ENCODE measurements at regions not wholly inside any gene's neighbourhood (a gene's known extent, or its start where the extent isn't known, plus 50 kb on each side); places are given as distances from the start of the nearest gene placed in this dataset.

DNA sequence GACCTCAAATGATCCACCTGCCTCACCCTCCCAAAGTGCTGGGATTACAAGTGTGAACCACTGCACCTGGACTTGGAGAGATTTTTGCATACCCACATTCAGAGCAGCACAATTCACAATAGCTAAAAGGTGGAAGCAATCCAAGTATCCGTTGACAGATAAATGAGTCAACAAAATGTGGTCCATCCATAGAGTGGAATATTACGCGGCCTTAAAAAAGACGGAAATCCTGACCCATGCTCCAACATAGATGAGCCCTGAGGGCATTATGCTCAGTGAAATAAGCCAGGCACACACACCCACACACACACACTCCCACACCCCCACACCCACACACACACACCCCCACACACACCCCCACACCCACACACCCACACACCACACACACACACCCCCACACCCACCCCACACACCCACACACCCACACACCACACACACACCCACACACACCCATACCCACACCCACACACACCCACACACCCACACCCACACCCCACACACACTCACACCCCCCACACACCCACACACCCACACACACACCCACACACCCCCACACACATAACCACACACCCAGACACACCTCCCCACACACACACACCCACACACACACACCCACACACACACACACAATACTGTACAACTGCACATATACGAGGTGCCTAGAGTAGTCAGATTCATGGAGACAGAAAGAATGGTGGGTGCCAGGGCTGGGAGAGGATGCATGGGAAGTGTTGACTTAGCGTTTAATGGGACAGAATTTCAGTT, 124.7 kb downstream of the FOXL1 start:
- CTCF ChIA-PET: no interaction called here
- Mint-ChIP-seq H3K27ac (no peak overlapping the region), H3K4me1 (no peaks in the 10 kb centered on the region), H3K36me3 (ENCODE audit: low read depth) (no peaks in the 10 kb centered on the region), H3K4me3 (no peak overlapping the region), H3K9me3 (no peaks in the 10 kb centered on the region), H3K27me3 (peaks cover 2% of the 10 kb centered on the region)
- DNase-seq (no peak), ATAC-seq (ENCODE audit: low read depth) (no peak)
- intact Hi-C loops (cut with micrococcal nuclease): no loop called here
- TF ChIP-seq, protein P1, sequence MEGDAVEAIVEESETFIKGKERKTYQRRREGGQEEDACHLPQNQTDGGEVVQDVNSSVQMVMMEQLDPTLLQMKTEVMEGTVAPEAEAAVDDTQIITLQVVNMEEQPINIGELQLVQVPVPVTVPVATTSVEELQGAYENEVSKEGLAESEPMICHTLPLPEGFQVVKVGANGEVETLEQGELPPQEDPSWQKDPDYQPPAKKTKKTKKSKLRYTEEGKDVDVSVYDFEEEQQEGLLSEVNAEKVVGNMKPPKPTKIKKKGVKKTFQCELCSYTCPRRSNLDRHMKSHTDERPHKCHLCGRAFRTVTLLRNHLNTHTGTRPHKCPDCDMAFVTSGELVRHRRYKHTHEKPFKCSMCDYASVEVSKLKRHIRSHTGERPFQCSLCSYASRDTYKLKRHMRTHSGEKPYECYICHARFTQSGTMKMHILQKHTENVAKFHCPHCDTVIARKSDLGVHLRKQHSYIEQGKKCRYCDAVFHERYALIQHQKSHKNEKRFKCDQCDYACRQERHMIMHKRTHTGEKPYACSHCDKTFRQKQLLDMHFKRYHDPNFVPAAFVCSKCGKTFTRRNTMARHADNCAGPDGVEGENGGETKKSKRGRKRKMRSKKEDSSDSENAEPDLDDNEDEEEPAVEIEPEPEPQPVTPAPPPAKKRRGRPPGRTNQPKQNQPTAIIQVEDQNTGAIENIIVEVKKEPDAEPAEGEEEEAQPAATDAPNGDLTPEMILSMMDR (IDR thresholded peaks at IDR 0.05): no peak
- POLR2A ChIA-PET: no interaction called here

DNA sequence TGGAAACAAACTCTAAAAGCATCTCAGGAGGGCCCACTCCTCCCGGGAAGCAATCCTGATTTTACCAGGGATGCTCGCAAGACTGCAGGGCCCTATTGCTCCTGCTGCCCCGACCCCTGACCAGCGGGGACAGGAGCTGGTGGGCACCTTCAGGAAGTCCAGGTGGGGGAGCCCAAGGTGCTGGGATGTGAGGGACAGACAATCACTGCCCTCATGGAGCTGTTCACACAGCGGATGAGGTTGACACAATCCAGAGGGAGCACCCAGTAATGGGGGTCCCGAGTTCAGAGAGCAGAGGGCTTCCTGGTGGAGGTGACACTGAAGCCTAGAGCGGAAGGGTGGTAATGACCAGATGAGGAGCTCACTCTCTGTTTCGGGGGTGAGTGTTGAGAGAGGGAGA, 126.2 kb downstream of the FOXL1 start:
- H3K9me3 Mint-ChIP-seq: no peaks in the 10 kb centered on the region
- intact Hi-C loops (cut with micrococcal nuclease): no loop called here
- no peak overlapping the region for H3K27ac Mint-ChIP-seq
- ChIA-PET CTCF (no interaction called here), POLR2A (no interaction called here)
- DNase-seq: no peak
- TF ChIP-seq, protein P1 (IDR thresholded peaks at IDR 0.05): no peak
- H3K4me1 Mint-ChIP-seq: no peaks in the 10 kb centered on the region
- H3K36me3 Mint-ChIP-seq (ENCODE audit: low read depth): no peaks in the 10 kb centered on the region
- no peak overlapping the region for H3K4me3 Mint-ChIP-seq
- no peak for ATAC-seq (ENCODE audit: low read depth)
- H3K27me3 Mint-ChIP-seq: peaks cover 2% of the 10 kb centered on the region

DNA sequence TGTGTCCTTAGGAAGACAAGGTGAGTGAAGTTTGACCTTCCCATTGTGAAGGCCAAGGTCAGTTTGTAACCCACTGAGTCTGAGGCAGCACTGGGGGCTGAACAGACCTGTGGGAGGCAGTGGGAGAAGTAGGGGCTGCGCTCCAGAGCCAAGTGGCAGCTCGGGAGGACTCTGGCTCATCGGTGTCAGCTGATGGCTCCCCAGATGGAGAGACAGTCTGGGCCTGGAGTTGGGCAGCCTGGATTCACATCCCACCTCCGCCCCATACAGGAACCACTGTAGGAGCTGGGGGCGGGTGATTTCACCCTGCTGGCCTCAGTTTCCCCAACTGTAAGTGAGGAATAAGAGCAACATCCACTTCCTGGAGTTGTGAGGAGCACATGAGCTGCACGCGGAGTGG, 128.4 kb downstream of the FOXL1 start:
- Mint-ChIP-seq H3K4me1 (no peaks in the 10 kb centered on the region), H3K36me3 (ENCODE audit: low read depth) (no peaks in the 10 kb centered on the region), H3K9me3 (no peaks in the 10 kb centered on the region), H3K4me3 (no peak overlapping the region), H3K27ac (no peak overlapping the region), H3K27me3 (no peaks in the 10 kb centered on the region)
- no peak for DNase-seq
- CTCF ChIA-PET: no interaction called here
- POLR2A ChIA-PET: no interaction called here
- intact Hi-C loops (cut with micrococcal nuclease): no loop called here
- ATAC-seq (ENCODE audit: low read depth): no peak
- TF ChIP-seq, protein P1 (IDR thresholded peaks at IDR 0.05): no peak

DNA sequence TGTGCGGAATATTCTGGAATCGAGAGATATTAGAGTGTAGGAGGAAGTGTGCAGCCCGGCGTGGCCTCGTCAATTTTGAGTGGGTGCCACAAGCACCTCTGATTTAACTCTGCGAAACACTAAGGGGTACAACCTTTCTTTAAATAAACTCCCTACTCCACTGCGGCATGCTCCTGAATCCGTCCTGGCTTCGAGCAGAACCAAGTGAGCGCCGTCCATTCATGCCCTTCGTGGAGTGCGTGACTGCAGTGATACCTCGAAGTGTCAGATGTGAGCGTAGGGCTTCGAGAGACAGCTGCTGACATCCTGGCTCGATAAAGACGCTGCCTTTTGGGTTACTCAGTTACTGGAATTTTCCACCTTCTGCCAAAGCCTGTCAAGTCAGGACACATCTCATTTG, 128.8 kb downstream of the FOXL1 start:
- Mint-ChIP-seq H3K36me3 (ENCODE audit: low read depth) (no peaks in the 10 kb centered on the region), H3K4me1 (no peaks in the 10 kb centered on the region)

DNA sequence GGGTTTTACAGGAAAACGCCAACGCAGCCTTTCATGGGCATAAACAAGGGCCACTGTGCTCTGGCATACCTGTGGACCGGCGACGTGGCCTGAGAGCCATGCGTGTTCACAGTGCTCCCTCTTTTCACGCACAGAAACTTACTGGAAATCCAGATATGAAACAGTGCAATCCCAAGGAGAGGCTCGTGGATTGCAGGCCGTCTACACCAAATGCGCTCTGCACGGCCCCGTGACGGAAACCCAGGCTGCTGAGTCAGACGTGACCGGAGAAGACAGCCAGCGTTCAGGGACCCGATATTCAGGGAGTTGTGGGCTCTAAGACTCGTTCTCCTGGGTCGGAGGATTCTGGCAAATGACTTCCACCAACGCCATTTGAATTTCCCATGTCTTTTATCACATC, 129.2 kb downstream of the FOXL1 start:
- ChIA-PET CTCF (no interaction called here), POLR2A (no interaction called here)
- intact Hi-C loops (cut with micrococcal nuclease): no loop called here
- no peaks in the 10 kb centered on the region for H3K4me1 Mint-ChIP-seq
- ATAC-seq (ENCODE audit: low read depth) (no peak), DNase-seq (no peak)
- no peaks in the 10 kb centered on the region for H3K27me3 Mint-ChIP-seq
- no peak overlapping the region for H3K27ac Mint-ChIP-seq
- no peaks in the 10 kb centered on the region for H3K36me3 Mint-ChIP-seq (ENCODE audit: low read depth)
- no peak overlapping the region for H3K4me3 Mint-ChIP-seq
- TF ChIP-seq, protein P1 (IDR thresholded peaks at IDR 0.05): no peak
- no peaks in the 10 kb centered on the region for H3K9me3 Mint-ChIP-seq

More for the DNA sequence above, 128.8 kb downstream of the FOXL1 start:
- TF ChIP-seq, protein P1 (IDR thresholded peaks at IDR 0.05): no peak
- Mint-ChIP-seq H3K4me3 (no peak overlapping the region), H3K27me3 (no peaks in the 10 kb centered on the region), H3K9me3 (no peaks in the 10 kb centered on the region), H3K27ac (no peak overlapping the region)
- CTCF ChIA-PET: no interaction called here
- ATAC-seq (ENCODE audit: low read depth) (no peak), DNase-seq (no peak)
- POLR2A ChIA-PET: no interaction called here
- intact Hi-C loops (cut with micrococcal nuclease): no loop called here

Data from activated B cell treated with CpG ODN at 0.5 μM for 24 hours (primary cell).